H1 (cell line): ENCODE measurements at regions not wholly inside any gene's neighbourhood (a gene's known extent, or its start where the extent isn't known, plus 50 kb on each side); places are given as distances from the start of the nearest gene placed in this dataset.

Experiments used
- HDAC6 ChIP-seq: IDR thresholded peaks from one replicate; pipeline ENCODE4 v1.7.1; 2012; ENCODE audit warnings: low read depth, mild to moderate bottlenecking, inconsistent platforms, low read length, moderate library complexity
- NANOG ChIP-seq: IDR thresholded peaks from 2 replicates; pipeline ENCODE4 v1.6.1; 2011; ENCODE audit warnings: low read length, low read depth, mild to moderate bottlenecking, inconsistent platforms; ENCODE audit not compliant: insufficient read depth, poor library complexity, severe bottlenecking
- RAD21 ChIP-seq, 2 experiments: IDR thresholded peaks in 1 of 2; conservative IDR thresholded peaks in 1 of 2; 2 replicates each; pipeline ENCODE4 v1.6.1; 2011; ENCODE audit warnings: low read depth in 2 of 2, low read length in 2 of 2, improper control_type of control experiment in 1 of 2, inconsistent platforms in 1 of 2, mild to moderate bottlenecking in 1 of 2, moderate library complexity in 1 of 2
- SAP30 ChIP-seq: fragments of 300-600 bp; sonication (generic); IDR thresholded peaks from 2 replicates; pipeline ENCODE4 v1.7.1; 2012; ENCODE audit warnings: low read length, moderate library complexity, mild to moderate bottlenecking, inconsistent platforms; ENCODE audit not compliant: insufficient read depth, insufficient replicate concordance
- SP2 ChIP-seq: IDR thresholded peaks from 2 replicates; pipeline ENCODE4 v1.6.1; 2012; ENCODE audit warnings: mild to moderate bottlenecking, low read length, inconsistent platforms
- SP4 ChIP-seq: IDR thresholded peaks from 2 replicates; pipeline ENCODE4 v1.6.1; 2012; ENCODE audit warnings: low read length, inconsistent platforms
- TF ChIP-seq, protein P1 (sequence below): IDR thresholded peaks from 2 replicates; pipeline ENCODE4 v1.6.1; 2012; ENCODE audit warnings: inconsistent platforms

DNA sequence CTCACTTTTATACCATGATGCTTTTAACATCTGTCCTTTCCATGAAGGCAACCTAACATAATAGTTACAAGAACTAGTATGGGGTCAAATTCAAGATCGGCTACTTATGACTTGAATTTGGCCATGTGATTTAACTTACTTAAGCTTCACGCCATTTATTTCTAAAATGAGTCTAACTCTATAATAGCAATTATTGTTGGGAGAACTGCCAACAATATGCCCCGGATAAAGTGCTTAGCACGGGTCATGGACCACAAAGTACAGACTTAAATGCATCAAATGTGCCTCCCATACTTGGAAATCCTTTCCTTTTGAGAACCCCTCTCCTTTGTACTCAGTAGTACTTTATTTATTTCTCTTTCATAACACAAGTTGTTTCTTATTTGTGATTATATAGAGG, 1603.6 kb upstream of the GOT2 start (continued):
- TF ChIP-seq HDAC6 (no peak), NANOG (no peak), SP2 (no peak), RAD21 (IDR thresholded peaks at IDR 0.05 in 1 of 2, conservative IDR thresholded peaks at IDR 0.05 in 1 of 2; ENCODE audit: low read depth in 2 of 2, low read length in 2 of 2) (no peak), SAP30 (no peak), SP4 (no peak)
- TF ChIP-seq, protein P1, sequence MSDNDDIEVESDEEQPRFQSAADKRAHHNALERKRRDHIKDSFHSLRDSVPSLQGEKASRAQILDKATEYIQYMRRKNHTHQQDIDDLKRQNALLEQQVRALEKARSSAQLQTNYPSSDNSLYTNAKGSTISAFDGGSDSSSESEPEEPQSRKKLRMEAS: no peak
